Heart right ventricle (tissue), 16 donors: ENCODE measurements at regions not wholly inside any gene's neighbourhood (a gene's known extent, or its start where the extent isn't known, plus 50 kb on each side); places are given as distances from the start of the nearest gene placed in this dataset.

Experiments
- ATAC-seq, 8 donors: fragments of 200-7000 bp; cut with Tn5 transposase; one replicate each; pipeline ENCODE4 v1.9.1; 2020; ENCODE audit warnings: mild to moderate bottlenecking in 8 of 8, moderate library complexity in 8 of 8, moderate number of reproducible peaks in 1 of 8
- DNase-seq, 2 donors: peaks; one replicate each; pipeline ENCODE4 v3.0.0-alpha.2; 2020
- H3K27ac ChIP-seq, 10 donors: fragments of 200-600 bp; sonication (generic) in 2 of 10; one replicate each; pipeline versions ENCODE4 v1.5.0 to v1.8.0; 2020 to 2022; ENCODE audit warnings: mild to moderate bottlenecking in 3 of 10
- H3K27me3 ChIP-seq, 7 donors: fragments of 200-600 bp; one replicate each; pipeline ENCODE4 v1.8.0; 2021 to 2022; ENCODE audit warnings: mild to moderate bottlenecking in 2 of 7
- H3K36me3 ChIP-seq, 9 donors: fragments of 200-600 bp; sonication (generic) in 1 of 9; one replicate each; pipeline versions ENCODE4 v1.5.0 to v1.8.0; 2020 to 2022; ENCODE audit warnings: mild to moderate bottlenecking in 2 of 9
- H3K4me1 ChIP-seq, 9 donors: fragments of 200-600 bp; sonication (generic) in 1 of 9; one replicate each; pipeline versions ENCODE4 v1.5.0 to v1.8.0; 2020 to 2022; ENCODE audit warnings: mild to moderate bottlenecking in 4 of 9
- H3K4me3 ChIP-seq, 10 donors: fragments of 200-600 bp; sonication (generic) in 2 of 10; one replicate each; pipeline versions ENCODE4 v1.5.0 to v1.8.0; 2020 to 2022; ENCODE audit warnings: mild to moderate bottlenecking in 7 of 10, moderate library complexity in 2 of 10
- H3K9me3 ChIP-seq, 11 donors: fragments of 200-600 bp in 10 of 11; sonication (generic) in 2 of 11; one replicate each; pipeline versions ENCODE4 v1.5.0 to v1.8.0; 2013 to 2022; ENCODE audit warnings: mild to moderate bottlenecking in 2 of 11, control low read depth in 1 of 11, moderate library complexity in 1 of 11
- WGBS, 2 donors: extraction: QIAGEN DNeasy Blood & Tissue Kit; methylation state at CpG; one replicate each; pipeline ENCODE4 v1.1.7; 2013; ENCODE audit warnings: inconsistent platforms in 1 of 2; 5-methylcytosine and 5-hydroxymethylcytosine counted together
- intact Hi-C, 10 donors: fragments of 100-400 bp; cut with DNase I; formaldehyde crosslinking; loops; one replicate each; pipeline versions ENCODE4 v1.11.1 to v1.14.2; 2022
- TF ChIP-seq, protein P1 (sequence below), 9 donors: fragments of 200-600 bp; sonication (generic) in 2 of 9; IDR thresholded peaks; one replicate each; pipeline versions ENCODE4 v1.5.0 to v1.8.0; 2021 to 2022; ENCODE audit warnings: antibody characterized with exemption in 9 of 9, mild to moderate bottlenecking in 5 of 9, moderate library complexity in 1 of 9
- donor health status: Arrhythmogenic right ventricular cardiomyopathy.
- donor health status: ischemic (EF 13 %, LVEDD 7.1; RV severe dilation, severe dysfunction).
- donor health status: healthy with polysubstance abuse.
- donor health status: DM: no; HTN: yes; CAD: no.
- donor health status: DM: no; HTN: no; CAD: no.
- donor health status: ischemic (EF 25% LVEDD 6.9; RV normal size, moderate dysfunction).
- donor health status: ischemic (EF 25% LVEDD 5.7; RV mildly dilated, moderate dysfunction).
- donor health status: healthy.
- donor health status: DM: yes; HTN: yes; CAD: no.
- donor health status: Ischemic cardiomyopathy.
- donor health status: ischemic (EF 35%, LVEDD 5.7; RV mildly dilated, moderate dysfunction).
- donor health status: nonischemic (EF 11% LVEDD 7.7; RV severe dilation, severe dysfunction).
- donor health status: DM: yes; HTN: yes; CAD: no.
- donor health status: PGD.
- donor health status: ischemic (EF 29% LVEDD 5.4; RV normal size, mild dysfunction).
- donor health status: nonischemic (EF 23%, LVEDD 6.1; RV moderate dilation, normal function).

- H3K27me3 ChIP-seq = peaks cover 0 to 10% (median 0%) of the 10 kb centered on the region in 7 donors
- H3K36me3 ChIP-seq = no peaks in the 10 kb centered on the region
- intact Hi-C loops = no loop called here
- no peak overlapping the region for H3K27ac ChIP-seq
- TF ChIP-seq, protein P1, sequence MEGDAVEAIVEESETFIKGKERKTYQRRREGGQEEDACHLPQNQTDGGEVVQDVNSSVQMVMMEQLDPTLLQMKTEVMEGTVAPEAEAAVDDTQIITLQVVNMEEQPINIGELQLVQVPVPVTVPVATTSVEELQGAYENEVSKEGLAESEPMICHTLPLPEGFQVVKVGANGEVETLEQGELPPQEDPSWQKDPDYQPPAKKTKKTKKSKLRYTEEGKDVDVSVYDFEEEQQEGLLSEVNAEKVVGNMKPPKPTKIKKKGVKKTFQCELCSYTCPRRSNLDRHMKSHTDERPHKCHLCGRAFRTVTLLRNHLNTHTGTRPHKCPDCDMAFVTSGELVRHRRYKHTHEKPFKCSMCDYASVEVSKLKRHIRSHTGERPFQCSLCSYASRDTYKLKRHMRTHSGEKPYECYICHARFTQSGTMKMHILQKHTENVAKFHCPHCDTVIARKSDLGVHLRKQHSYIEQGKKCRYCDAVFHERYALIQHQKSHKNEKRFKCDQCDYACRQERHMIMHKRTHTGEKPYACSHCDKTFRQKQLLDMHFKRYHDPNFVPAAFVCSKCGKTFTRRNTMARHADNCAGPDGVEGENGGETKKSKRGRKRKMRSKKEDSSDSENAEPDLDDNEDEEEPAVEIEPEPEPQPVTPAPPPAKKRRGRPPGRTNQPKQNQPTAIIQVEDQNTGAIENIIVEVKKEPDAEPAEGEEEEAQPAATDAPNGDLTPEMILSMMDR (IDR thresholded peaks at IDR 0.05) = no peak
- no peak for DNase-seq
- peaks cover 0 to 11% (median 0%) of the 10 kb centered on the region in 9 donors for H3K4me1 ChIP-seq
- no peaks in the 10 kb centered on the region for H3K9me3 ChIP-seq
- no peak overlapping the region for H3K4me3 ChIP-seq
- ATAC-seq = peak in 1 of 8 donors; percentile 22
Observed at GRCh38 chr1:162943622-162944021, 82.6 kb upstream of the CCDC190 start.

- WGBS, 2 donors = 46 to 59% methylated on average over 3 of the region's 3 CpGs
- no peak overlapping the region for H3K27ac ChIP-seq
Observed at GRCh38 chr1:162942916-162943559, 82.1 kb upstream of the CCDC190 start.

GRCh38 chr1:162941024-162941423 lies 80.0 kb upstream of the CCDC190 start:
- Histone ChIP-seq H3K36me3 (no peaks in the 10 kb centered on the region), H3K9me3 (no peaks in the 10 kb centered on the region), H3K4me1 (peaks cover 0 to 11% (median 0%) of the 10 kb centered on the region in 9 donors), H3K27ac (no peak overlapping the region), H3K27me3 (peaks cover 0 to 12% (median 0%) of the 10 kb centered on the region in 7 donors), H3K4me3 (no peak overlapping the region)
- TF ChIP-seq, protein P1 (IDR thresholded peaks at IDR 0.05) = no peak
- ATAC-seq = no peak
- intact Hi-C loops = no loop called here
- no peak for DNase-seq
- WGBS, 2 donors = 84 to 89% methylated on average over 3 of the region's 3 CpGs

More at GRCh38 chr1:162942916-162943559, 82.1 kb upstream of the CCDC190 start:
- TF ChIP-seq, protein P1 (IDR thresholded peaks at IDR 0.05) = no peak
- peaks cover 0 to 11% (median 0%) of the 10 kb centered on the region in 9 donors for H3K4me1 ChIP-seq
- intact Hi-C loops = no loop called here
- H3K27me3 ChIP-seq = peaks cover 0 to 10% (median 0%) of the 10 kb centered on the region in 7 donors
- ATAC-seq (peak in 2 of 8 donors; percentile 14 to 62), DNase-seq (no peak)
- H3K36me3 ChIP-seq = no peaks in the 10 kb centered on the region
- no peaks in the 10 kb centered on the region for H3K9me3 ChIP-seq
- H3K4me3 ChIP-seq = no peak overlapping the region

DNA sequence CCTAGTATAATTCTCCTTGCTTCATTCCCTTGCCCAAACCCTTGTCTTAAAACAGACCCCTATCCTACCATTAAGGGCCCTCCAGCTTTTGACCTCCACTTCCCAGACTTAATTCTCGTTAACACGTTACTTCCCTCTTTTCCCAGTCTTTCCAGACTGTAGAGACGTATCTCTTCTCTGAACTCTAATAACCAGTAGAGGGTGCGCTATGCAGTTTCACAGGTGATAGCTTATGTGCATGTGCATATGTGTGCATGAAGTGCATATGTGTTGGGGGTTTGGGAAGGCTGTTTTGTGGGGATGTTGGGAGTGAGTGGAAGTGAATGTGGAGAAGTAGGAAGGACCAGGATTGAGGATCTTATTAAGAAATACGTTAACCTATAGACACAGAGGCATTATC lies 78.1 kb upstream of the CCDC190 start:
- intact Hi-C loops = loop anchor here in 1 of 10 donors (2.0 kb wide), 1 partner anchor 62 kb away; no protein-coding TSS in a partner anchor
- no peak overlapping the region for H3K27ac ChIP-seq
- H3K9me3 ChIP-seq = no peaks in the 10 kb centered on the region
- H3K27me3 ChIP-seq = peaks cover 0 to 24% (median 0%) of the 10 kb centered on the region in 7 donors
- no peaks in the 10 kb centered on the region for H3K36me3 ChIP-seq
- ATAC-seq (no peak), DNase-seq (no peak)
- TF ChIP-seq, protein P1 (IDR thresholded peaks at IDR 0.05) = no peak
- peaks cover 0 to 11% (median 0%) of the 10 kb centered on the region in 9 donors for H3K4me1 ChIP-seq
- no peak overlapping the region for H3K4me3 ChIP-seq
- WGBS, 2 donors = 91 to 93% methylated on average over 5 of the region's 5 CpGs
